NCI-H2107 (cell line): ENCODE measurements at regions not wholly inside any gene's neighbourhood (a gene's known extent, or its start where the extent isn't known, plus 50 kb on each side); places are given as distances from the start of the nearest gene placed in this dataset.
"Not testable (repeated sequence)": the region's sequence is repeated elsewhere in the genome, so short reads cannot be mapped to it uniquely, and the experiment has no call there.

Source experiments
- DNase-seq: peaks from one replicate; lab custom pipeline; 2025; lab: John Stamatoyannopoulos, UW

DNA sequence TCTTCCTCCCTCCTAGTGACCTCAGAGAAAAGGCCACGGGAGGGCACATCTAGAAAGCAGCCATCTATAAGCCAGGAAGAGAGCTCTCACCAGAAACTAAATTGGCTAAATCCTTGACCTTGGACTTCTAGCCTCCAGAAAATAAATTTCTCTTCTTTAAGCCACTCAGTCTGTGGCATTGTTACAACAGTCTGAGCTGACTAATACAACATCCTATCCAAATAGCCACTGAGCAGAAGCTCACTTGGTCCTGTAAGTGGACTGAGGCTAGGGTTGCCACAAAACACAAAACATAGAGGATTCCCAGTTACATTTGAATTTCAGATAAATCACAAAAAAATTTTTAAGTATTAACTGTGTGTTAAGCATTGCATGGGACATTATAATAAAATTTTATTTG, 383.4 kb downstream of the MLLT3 start:
- DNase-seq, result no peak

DNA sequence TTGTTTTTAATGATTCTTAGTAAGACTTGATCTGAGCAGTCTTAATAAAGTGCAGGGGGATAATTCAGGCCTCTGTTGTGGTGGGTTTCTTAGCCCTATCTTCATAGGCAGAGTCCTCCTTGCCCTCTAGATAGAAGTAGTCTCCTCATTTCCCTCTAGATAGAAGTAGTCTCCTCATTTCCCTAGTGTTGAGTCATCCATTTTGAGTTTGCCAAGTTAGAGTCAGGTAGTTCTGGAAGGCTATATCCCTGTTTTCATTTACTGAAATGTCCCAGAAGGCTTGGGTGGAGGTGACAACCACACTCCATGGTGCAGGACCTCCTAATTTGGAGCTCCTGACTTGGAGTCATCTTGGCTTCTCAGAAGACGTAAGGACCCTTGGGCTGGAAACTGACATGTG, 384.6 kb downstream of the MLLT3 start:
- no peak for DNase-seq

DNA sequence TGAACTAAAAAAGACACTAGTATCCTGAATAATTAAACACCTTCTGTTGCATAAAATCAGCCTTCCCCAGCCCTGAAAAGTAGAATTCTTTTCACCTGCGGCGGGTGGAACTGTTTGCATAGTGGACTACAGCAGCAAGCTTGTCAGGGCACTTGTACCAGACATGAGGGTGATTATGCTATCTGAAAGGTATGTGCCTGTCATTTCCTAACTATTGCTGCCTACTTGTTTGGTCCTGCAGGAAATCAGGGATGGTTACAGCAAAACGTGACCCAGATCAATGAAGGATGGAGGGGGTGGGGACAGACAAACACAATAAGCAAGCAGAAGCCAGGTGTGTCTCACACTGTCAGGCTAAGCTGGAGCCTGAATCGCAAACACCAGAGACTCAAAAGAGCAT, 385.6 kb downstream of the MLLT3 start:
- DNase-seq, result no peak

DNA sequence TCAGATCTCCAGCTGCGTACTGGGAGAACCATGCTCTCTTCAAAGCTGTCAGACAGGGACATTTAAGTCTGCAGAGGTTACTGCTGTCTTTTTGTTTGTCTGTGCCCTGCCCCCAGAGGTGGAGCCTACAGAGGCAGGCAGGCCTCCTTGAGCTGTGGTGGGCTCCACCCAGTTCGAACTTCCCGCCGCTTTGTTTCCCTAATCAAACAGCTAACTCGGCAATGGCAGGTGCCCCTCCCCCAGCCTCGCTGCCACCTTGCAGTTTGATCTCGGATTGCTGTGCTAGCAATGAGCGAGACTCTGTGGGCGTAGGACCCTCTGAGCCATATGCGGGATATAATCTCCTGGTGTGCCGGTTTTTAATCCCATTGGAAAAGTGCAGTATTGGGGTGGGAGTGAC, 387.1 kb downstream of the MLLT3 start:
- not testable (repeated sequence) for DNase-seq

DNA sequence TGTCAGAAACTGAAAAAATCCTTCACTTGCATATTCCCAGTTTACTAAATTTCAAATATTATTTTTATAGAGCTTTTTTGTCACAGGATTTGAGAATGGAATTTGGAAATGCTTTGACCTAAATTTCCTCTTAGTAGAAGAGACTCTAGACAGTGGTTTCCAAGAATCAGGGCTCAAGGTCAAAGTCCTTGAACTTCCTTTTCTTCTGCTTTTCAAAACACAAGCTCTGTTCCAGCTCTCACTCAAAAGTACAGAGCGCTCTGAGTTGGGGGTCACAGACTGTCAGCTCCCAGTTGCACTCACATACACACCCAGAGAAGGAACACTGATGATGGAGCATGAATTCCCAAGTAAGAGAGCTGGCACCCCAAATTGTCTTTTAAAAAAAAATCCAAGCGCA, 394.2 kb downstream of the MLLT3 start:
- DNase-seq, result no peak

DNA sequence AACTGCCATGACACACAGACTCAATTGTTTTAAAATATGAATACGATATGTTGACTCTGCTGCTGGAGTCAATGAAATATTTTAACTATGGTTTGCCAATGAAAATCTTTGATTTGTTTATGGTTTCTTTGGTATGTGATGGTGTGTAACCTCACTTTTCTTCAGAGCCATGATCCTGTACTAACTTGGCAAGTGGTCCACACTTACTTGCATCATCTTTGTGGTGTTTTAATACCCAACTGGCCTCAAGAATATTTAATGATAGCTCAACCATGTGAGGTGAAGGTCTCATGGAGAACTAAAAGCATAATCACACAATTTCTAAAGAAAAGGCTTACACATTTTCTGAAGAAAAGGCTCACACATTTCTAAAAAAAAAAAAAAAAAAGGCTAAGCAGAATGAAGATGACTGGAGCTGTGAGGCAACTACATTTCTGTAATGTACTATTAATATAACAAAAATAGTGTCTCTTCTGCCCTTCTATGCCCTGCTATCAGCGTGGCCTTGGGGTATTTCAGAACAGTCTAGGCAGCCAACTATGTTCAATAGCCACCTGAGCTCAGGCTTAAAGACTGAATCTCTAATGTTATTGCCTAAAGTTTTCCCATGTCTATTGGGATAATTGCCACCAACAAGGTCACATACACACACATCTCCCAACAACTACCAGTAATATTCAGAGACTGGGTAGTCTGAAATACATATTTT, 395.0 kb downstream of the MLLT3 start:
- no peak for DNase-seq

DNA sequence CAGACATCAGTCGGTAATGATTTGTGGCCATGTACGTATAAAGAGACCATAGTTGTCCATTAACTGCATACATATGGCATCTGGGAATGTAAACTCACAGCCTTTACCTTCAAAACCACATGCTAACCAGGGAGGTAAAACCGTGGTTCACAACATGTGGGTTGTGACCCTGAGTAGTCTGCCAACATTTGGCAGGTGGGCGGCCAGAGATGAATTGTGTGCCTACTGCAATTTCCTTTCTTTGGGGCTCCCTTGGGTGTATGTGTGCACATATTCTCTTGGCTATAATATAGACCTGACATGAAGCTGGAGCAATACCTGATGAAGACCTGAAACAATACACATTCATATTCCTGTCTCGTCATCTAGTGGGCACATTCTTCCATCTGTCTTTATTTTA, 396.0 kb downstream of the MLLT3 start:
- no peak for DNase-seq

DNA sequence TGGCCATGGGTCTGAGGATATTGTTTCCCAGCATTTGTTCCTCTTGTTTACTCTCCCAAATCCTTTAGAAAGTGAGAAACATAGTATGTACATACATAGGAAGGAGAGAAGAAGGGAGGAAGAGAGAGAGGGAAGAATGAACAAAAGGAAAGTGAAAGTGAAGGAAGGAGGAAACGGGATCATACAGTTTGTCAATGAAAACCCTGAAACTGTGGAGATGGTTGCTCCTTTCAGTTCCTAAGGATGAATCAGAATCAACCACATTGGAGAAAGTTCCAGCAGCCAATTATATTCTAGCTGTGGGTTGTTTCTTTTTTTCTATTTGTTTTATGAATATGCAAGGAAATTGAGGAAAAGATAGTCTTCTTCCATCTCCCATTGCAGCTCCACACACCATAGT, 396.5 kb downstream of the MLLT3 start:
- no peak for DNase-seq

DNA sequence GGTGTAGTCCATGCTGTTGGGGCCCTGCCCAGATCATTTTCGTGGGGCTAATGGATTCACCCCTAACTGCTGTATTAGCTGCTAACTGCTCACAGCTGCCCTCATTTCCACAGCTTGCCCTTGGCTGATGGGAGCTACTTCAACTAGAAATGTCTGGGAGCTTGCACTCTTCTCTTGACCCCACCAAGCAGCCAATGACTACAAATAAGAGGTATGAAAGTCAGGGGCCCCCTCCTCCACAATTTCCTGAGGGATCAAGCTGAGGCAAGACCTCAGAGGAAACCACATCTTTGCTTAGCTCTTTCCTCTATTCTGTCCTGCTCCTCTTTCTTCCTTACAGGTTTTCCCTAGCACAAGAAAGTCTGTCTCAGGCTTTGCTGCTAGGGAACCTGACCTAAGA, 397.5 kb downstream of the MLLT3 start:
- DNase-seq, result no peak

DNA sequence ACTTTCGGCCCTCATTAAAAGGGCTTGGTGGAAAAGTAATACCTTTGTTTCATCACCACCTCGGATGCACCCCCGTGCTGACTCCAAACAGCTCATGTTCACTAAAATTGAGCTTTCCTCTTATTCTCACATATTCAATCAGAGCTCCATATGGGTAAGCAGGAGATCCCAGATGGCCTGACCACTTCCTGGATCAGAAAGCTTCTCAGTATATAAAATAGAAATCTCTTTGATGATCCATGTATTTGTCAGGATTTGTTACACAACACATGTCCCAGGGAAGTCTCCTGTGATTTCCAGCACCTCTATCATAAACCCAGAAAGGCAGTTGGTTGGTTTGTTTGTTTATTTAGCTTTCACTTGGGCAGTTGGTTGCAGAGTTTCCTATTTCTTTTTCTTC, 402.0 kb downstream of the MLLT3 start:
- DNase-seq, result no peak

DNA sequence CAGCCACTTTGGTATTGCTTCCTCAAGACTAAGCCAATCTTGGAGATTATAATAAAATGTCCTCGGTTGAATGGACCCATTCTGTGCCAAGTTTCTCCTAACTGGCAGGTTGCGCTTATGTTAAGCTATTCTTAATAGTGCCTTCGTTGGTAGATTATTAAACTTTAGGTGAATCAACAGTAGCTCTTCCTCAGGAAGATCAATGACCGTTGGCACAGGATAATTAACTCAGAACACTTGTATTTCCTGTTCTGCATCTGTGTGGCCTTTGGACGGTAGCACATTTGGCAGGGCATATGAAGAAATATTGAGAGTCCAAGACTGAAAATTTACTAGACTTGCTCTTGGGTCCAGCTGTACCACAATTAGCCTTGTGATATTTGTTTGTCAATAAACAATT, 402.9 kb downstream of the MLLT3 start:
- DNase-seq, result no peak

DNA sequence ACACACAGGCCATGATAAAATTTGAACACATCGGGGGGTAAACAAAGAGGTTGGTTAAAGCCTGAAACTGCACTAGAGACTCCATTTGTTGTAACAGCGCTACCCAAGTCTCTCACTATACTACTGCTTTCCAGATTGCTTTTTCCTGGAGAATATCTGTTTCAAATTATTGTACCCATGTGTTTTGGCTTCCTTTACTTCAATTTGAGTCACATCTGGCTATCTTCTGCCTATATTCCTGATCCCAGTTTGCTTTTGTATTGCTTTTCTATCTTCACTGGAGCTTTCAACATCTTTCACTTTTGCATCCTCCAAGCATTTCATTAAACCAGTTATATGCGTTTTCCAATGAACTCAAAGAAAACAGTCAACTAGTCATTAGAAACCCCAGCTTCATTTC, 404.7 kb downstream of the MLLT3 start:
- DNase-seq, result no peak

DNA sequence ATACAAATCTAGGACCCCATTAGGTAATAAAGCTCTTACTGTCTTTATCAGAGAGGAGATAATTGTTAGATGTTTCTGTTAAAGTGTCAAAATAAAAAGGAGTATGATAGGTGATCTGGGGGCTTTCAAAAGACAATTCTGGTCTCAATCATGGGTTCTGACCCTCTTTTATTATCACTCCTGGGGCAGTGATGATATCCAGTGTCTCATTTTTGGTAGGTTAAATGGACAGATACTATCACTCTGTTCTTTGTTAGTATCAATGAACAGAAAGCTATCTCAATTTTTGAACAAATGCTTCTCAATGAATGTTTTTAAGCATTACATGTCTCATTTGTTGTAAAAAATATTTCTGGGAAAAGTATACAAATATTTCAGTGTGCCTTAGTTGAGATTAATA, 405.9 kb downstream of the MLLT3 start:
- no peak for DNase-seq

DNA sequence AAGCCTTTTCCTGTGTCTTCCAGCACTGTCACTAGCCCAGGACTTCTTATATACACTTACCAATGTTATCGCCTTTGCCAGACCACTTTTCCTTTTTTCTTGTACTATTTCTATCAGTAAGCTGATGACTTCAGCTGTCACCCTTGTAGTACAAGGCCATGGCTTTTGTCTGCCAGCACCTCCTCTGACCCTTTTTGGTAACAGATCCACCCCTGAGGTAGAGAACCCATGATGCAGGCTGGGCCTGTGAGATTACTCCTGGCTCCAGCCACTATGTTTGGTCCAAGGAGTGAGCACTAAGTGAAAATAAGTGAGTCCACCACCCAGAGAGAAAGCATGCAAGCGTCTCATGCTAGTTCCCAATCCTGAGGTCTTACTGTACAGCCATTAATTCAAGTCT, 406.7 kb downstream of the MLLT3 start:
- DNase-seq, result no peak

DNA sequence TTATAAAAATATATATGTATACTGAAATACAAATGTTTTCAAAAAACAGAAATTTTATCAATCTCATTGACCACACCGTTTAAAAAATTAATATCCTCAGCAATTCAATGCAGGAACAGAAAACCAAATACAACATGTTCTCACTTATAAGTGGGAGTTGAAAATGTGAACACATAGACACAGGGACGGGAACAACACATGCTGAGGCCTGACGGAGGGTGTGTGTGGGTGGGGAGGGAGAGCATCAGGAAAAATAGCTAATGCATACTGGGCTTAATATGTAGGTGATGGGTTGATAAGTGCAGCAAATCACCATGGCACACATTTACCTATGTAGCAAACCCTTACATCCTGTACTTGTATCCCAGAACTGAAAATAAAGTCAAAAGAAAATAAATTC, 409.5 kb downstream of the MLLT3 start:
- no peak for DNase-seq

DNA sequence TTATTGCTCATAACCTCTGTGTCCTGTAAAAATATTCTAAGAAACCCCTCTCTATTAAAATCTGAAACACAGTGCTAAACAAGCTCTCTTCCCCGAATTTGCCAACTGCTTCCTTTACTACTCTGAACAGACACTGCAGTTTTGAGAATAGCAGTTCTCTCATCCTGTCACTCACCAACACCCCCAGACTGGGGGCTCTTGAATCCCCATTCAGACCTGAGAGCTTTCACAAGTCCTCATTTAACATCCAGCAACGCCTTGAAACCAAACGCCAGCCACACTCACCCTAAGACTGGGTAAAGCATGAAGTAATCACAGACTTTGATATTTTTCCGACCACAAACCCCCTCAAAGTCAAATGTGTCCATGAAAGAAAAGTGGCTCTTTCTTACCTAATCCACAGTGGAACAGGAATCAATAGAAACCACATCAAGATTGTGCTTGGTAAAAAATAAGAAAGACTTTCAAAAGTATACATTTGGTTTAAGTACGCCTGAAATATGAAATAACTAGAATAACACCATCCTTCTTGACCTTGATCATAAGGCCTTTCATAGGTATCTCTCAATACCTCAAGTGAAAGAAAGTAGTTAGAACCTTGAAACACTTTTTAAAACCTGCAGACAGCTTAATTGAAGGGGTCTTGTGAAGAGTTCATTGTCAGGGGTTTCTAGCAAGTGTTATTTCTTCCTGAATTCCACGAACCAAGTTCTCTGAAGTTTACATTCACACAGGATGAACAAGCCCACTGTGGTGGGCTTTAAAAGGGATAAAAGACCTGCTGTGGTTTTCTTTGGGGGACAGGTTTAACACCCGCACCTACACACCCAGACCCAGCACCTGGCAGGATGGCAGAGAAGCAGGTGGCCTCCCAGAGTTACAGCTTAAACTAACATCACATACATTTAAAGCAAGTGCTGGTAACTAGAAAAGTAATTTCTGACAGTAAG, 412.6 kb downstream of the MLLT3 start:
- no peak for DNase-seq

DNA sequence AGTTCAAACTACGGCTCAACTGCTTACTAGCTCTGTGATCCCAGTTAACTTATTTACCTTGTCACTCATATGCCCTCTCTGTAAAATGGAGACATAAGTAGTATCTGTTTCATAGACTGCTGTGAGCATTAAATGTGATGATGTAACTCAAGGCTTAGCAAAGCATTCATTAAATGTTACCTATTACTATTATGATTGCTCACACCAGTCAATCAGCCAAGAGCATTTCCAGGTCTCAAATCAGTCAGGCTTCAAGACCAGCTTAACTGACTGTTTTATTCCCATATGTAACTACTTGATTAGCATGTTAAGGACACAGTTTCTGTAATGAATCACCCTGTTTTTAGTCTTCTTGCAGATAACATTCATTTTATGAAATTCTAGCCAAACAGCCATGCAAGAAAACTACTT, 413.3 kb downstream of the MLLT3 start:
- no peak for DNase-seq

DNA sequence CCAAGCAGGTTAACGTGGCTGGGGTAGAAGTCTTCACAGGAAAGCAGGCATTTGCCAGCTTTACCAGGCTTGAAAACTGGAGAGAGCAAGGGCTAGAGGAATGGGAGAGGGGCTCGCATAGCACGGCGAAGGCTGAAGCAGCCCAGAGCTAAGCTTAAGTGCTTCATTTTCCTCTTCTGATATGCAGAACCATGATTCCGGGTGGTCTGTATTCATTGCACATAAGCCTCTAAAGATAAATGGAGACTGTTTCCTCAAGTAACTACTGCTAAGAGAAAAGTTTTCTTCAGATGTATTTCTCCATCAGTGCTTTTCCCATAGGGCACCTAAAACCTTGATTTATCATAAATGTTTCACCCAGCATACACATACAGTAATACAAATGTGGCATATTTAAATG, 414.1 kb downstream of the MLLT3 start:
- DNase-seq, result no peak

DNA sequence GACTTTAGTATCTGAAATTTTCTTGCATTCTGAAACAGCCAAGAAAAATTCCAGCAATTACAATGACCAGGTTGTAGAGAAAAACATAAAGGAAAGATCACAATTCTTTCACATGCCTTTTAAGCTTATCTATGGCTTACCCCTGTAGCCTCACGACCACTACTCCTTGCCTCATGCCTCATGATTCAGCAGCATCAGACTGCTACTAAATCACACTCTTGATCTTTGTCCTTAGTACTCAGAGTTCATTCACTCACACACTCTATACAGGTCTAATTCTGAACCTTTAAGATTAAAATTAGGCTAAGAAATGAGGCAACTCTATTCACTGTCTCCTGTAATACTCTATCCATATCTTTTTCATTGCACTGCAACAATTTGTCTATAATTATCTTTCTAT, 415.1 kb downstream of the MLLT3 start:
- no peak for DNase-seq

DNA sequence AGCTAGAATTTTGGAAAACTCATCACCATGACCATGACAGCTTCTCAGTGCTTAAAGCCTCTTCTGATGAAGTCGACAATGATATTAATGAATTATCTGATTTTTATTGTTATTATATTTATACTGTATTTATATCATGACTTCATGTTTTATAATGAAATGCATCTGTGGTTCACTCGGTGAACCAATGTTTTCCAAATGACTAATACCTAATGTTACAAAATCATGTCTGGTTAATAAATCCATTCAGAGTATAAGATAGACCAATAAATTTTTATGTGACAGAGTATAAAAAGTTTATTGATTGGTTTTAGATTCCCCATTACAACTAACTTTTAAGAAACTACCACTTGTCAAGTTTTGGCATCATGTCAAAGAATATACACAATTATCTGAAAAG, 416.5 kb downstream of the MLLT3 start:
- no peak for DNase-seq

DNA sequence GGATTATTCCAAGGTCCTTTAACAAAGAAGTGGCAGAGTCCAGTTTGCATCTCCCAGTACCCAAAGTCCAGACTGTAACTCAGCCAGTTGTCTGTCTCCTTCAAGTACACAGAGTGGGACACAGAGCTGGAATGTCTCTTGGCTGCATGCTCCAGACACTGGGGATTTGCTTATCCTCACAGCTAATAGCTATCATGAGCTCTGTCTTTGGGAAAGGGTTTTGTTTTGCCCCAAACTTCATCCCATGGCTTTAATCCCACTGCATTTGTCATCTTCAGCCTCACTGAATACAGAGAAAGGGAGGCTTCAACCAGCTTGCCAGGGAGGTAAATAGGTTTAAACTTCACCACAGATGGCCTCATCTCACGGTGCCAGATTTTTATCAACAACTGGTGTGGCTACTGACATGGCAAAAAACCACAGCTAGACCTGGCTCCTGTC, 412.2 kb upstream of the SLC24A2 start:
- DNase-seq, result no peak

DNA sequence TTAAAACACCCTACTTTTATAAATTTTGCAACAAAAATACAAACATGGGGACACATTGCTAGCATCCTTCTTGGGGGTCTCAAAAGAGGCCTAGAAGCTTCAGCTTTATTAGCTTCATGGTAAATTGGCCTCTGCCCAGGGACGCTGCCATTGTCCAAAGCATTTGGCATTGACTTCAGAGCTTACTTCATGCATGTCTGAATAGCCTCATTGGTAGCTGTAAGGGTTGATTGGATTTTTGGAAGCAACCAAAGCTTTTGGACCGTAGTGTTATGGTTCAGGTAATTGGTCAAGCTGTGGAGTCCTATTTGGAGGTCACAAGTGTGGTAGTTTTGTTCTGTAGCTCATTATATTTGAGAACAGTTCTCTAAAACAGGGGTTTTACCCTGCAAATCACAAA, 411.7 kb upstream of the SLC24A2 start:
- DNase-seq, result no peak

DNA sequence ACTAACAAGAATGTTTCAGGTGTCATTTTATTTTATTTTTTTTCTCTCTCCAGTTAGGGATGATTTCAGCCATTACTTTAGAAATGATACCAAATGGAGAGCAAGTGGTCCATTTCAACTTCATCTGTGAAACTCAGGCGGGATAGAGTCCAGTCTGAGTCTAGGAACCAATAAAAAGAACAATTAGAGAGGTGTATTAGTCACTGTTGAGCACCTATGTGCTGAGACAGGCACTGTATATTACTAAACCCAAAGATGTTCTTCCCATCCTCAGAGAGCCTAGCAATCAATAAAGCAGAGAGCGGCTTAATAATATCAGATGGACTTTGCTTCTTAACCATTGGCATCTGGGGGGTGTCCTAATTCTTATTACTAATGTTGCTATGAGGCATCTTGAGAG, 410.3 kb upstream of the SLC24A2 start:
- no peak for DNase-seq
